NB4 (cell line): ENCODE measurements at regions not wholly inside any gene's neighbourhood (a gene's known extent, or its start where the extent isn't known, plus 50 kb on each side); places are given as distances from the start of the nearest gene placed in this dataset.

ENCODE experiments used
- DNase-seq: peaks from one replicate; pipeline ENCODE4 v3.0.0; 2010; ENCODE audit warnings: low read depth
- H3K4me3 ChIP-seq: one replicate; pipeline ENCODE4 v1.5.1; 2011; ENCODE audit warnings: mild to moderate bottlenecking, low read depth, low read length, moderate library complexity
- MAX ChIP-seq: IDR thresholded peaks from 2 replicates; pipeline ENCODE4 v1.6.1; 2011; ENCODE audit warnings: low read depth, low read length
- MYC ChIP-seq: IDR thresholded peaks from 2 replicates; pipeline ENCODE4 v1.6.1; 2011; ENCODE audit warnings: low read depth, low read length
- POLR2A ChIP-seq: IDR thresholded peaks from 2 replicates; pipeline ENCODE4 v1.6.1; 2011; ENCODE audit warnings: mild to moderate bottlenecking; ENCODE audit not compliant: insufficient read length; ENCODE audit errors: extremely low read depth
- TF ChIP-seq, protein P1 (sequence below): IDR thresholded peaks from one replicate; pipeline ENCODE4 v1.5.1; 2012; ENCODE audit warnings: low read depth, low read length

- H3K4me3 ChIP-seq: no peak overlapping the region
- TF ChIP-seq, protein P1, sequence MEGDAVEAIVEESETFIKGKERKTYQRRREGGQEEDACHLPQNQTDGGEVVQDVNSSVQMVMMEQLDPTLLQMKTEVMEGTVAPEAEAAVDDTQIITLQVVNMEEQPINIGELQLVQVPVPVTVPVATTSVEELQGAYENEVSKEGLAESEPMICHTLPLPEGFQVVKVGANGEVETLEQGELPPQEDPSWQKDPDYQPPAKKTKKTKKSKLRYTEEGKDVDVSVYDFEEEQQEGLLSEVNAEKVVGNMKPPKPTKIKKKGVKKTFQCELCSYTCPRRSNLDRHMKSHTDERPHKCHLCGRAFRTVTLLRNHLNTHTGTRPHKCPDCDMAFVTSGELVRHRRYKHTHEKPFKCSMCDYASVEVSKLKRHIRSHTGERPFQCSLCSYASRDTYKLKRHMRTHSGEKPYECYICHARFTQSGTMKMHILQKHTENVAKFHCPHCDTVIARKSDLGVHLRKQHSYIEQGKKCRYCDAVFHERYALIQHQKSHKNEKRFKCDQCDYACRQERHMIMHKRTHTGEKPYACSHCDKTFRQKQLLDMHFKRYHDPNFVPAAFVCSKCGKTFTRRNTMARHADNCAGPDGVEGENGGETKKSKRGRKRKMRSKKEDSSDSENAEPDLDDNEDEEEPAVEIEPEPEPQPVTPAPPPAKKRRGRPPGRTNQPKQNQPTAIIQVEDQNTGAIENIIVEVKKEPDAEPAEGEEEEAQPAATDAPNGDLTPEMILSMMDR: no peak
- TF ChIP-seq MYC (no peak), MAX (no peak), POLR2A (no peak)
- DNase-seq: no peak
Measured at GRCh38 chr3:182233957-182234356, 522.2 kb downstream of the SOX2 start.

GRCh38 chr3:182234881-182235280 lies 523.2 kb downstream of the SOX2 start:
- TF ChIP-seq POLR2A (no peak), MYC (no peak), MAX (no peak)
- TF ChIP-seq, protein P1: no peak

GRCh38 chr3:182235504-182235903 lies 523.8 kb downstream of the SOX2 start:
- DNase-seq: no peak
- no peak overlapping the region for H3K4me3 ChIP-seq
- TF ChIP-seq MYC (no peak), POLR2A (no peak), MAX (no peak)
- TF ChIP-seq, protein P1: no peak

More at GRCh38 chr3:182234881-182235280, 523.2 kb downstream of the SOX2 start:
- DNase-seq: no peak
- H3K4me3 ChIP-seq: no peak overlapping the region

DNA sequence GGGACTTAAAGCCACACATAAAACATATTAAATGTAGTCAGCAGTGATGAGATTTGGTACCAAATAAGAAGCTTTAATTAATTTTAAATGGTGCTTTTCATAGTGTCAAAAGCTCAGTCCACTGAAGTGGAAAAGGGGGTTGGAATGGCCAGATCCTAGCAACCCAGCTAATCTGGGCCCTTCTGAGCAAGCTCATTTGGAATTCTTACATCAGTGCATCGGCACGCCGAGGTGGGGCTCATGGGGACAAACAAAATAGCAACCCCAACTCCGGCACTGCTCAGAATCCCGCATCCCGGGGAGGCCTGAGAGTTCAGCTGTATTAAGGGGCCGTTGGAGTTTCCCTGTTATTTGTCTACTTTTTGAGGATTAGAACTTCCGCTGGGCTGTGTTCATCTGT lies 526.4 kb downstream of the SOX2 start:
- no peak overlapping the region for H3K4me3 ChIP-seq
- no peak for DNase-seq
- TF ChIP-seq MAX: no peak
- TF ChIP-seq MYC: no peak
- TF ChIP-seq, protein P1: no peak
- TF ChIP-seq POLR2A: no peak

GRCh38 chr3:182239316-182239715 lies 527.6 kb downstream of the SOX2 start:
- TF ChIP-seq MAX: no peak
- H3K4me3 ChIP-seq: no peak overlapping the region
- DNase-seq: no peak

GRCh38 chr3:182240474-182240873 lies 528.7 kb downstream of the SOX2 start:
- TF ChIP-seq POLR2A (no peak), MYC (no peak), MAX (no peak)
- TF ChIP-seq, protein P1: no peak
- H3K4me3 ChIP-seq: no peak overlapping the region
- no peak for DNase-seq
